ENCODE measurements at regions not wholly inside any gene's neighbourhood (a gene's known extent, or its start where the extent isn't known, plus 50 kb on each side); places are given as distances from the start of the nearest gene placed in this dataset.
"Not testable (repeated sequence)": the region's sequence is repeated elsewhere in the genome, so short reads cannot be mapped to it uniquely, and the experiment has no call there.

GRCh38 chr1:209196140-209196539 is 387.4 kb upstream of the CAMK1G start:
- Histone ChIP-seq H3K4ac (ENCODE audit: low read depth in 1 of 2, low read length in 2 of 2) (no peak overlapping the region), H2BK15ac (ENCODE audit: low read depth, poor library complexity, severe bottlenecking) (no peak overlapping the region), H3K9me3 (ENCODE audit: control insufficient read depth, low read length) (peaks cover 27% of the 10 kb centered on the region), H2BK5ac (ENCODE audit: low read depth, low read length, poor library complexity, severe bottlenecking) (no peak overlapping the region), H2AFZ (ENCODE audit: low read depth, low read length) (no peak overlapping the region), H3K4me2 (ENCODE audit: low read length, poor library complexity, severe bottlenecking) (no peak overlapping the region), H3K79me1 (replicated peaks; ENCODE audit: low read length, poor library complexity, severe bottlenecking) (no peaks in the 10 kb centered on the region), H2BK12ac (ENCODE audit: low read length in 2 of 2) (no peak overlapping the region), H3K4me3 (ENCODE audit: insufficient read depth in 1 of 2, low read depth in 1 of 2, low read length in 2 of 2) (no peak overlapping the region), H2BK120ac (ENCODE audit: low read depth, low read length) (no peak overlapping the region), H4K8ac (ENCODE audit: low read length) (no peak overlapping the region), H3K18ac (ENCODE audit: low read depth in 1 of 2, low read length in 2 of 2) (no peak overlapping the region), H3K23ac (ENCODE audit: low read length in 2 of 2) (no peak overlapping the region), H3K27ac (ENCODE audit: low read length, poor library complexity, severe bottlenecking) (no peak overlapping the region), H2AK5ac (ENCODE audit: low read length, severe bottlenecking) (no peak overlapping the region), H4K91ac (ENCODE audit: low read length) (no peak overlapping the region), H3K14ac (ENCODE audit: low read length in 2 of 2) (no peak overlapping the region), H3K36me3 (ENCODE audit: control insufficient read depth in 1 of 2, insufficient read depth in 2 of 2, low read depth in 1 of 2, low read length in 2 of 2) (no peaks in the 10 kb centered on the region), H3K27me3 (ENCODE audit: control insufficient read depth in 1 of 2, insufficient read depth in 1 of 2, low read length in 2 of 2) (peaks cover 0 to 14% of the 10 kb centered on the region in 2 experiments), H3K4me1 (ENCODE audit: control insufficient read depth, insufficient read depth, low read depth, low read length) (peaks cover 2% of the 10 kb centered on the region), H3K9ac (ENCODE audit: low read length) (no peak overlapping the region)
- DNase-seq: no peak

DNA sequence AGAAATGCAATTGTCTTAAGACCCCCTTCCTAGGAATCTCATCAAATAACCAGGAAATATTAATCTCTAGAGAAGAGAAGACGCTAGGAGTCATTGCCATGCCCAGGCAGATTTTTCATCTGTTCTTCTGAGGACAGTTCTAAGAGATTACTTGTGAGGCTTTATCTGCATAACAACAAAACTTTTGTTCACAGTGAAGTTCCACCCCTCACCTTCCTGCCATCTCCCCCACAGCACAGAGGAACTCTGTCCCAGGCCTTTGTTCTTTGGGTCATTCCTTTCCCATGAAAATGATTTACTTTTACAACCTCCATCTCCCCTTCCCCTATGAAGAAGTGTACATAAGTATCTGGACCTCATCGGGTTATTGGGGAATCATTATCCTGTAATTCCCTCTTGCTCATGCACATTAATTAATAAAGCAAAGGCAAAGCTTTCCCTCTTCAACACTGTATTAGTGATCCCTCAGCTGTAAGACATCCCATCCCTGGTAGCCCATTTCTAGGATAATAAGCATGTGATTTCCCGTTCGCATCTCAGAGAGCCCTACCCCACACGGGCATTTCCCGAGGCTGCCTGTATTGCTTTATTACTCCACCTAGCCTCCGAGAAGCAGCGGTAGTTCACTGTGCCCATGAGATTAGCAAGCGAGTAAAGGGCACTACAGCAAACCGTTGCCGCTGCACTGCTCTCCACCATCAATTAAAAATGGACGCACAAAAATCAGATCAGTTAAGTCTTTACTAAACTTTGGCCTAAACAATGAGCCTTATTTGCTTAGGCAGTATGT is 384.4 kb upstream of the CAMK1G start:
- Histone ChIP-seq H3K23ac (ENCODE audit: low read length in 2 of 2) (no peak overlapping the region), H3K79me1 (replicated peaks; ENCODE audit: low read length, poor library complexity, severe bottlenecking) (no peaks in the 10 kb centered on the region), H3K36me3 (ENCODE audit: control insufficient read depth in 1 of 2, insufficient read depth in 2 of 2, low read depth in 1 of 2, low read length in 2 of 2) (no peaks in the 10 kb centered on the region), H2BK120ac (ENCODE audit: low read depth, low read length) (no peak overlapping the region), H2BK5ac (ENCODE audit: low read depth, low read length, poor library complexity, severe bottlenecking) (no peak overlapping the region), H4K8ac (ENCODE audit: low read length) (no peak overlapping the region), H3K18ac (ENCODE audit: low read depth in 1 of 2, low read length in 2 of 2) (no peak overlapping the region), H3K4me2 (ENCODE audit: low read length, poor library complexity, severe bottlenecking) (no peak overlapping the region), H2BK15ac (ENCODE audit: low read depth, poor library complexity, severe bottlenecking) (no peak overlapping the region), H3K4me1 (ENCODE audit: control insufficient read depth, insufficient read depth, low read depth, low read length) (peaks cover 2% of the 10 kb centered on the region), H2AK5ac (ENCODE audit: low read length, severe bottlenecking) (no peak overlapping the region), H4K91ac (ENCODE audit: low read length) (no peak overlapping the region), H3K27ac (ENCODE audit: low read length, poor library complexity, severe bottlenecking) (no peak overlapping the region), H3K9ac (ENCODE audit: low read length) (no peak overlapping the region), H3K27me3 (ENCODE audit: control insufficient read depth in 1 of 2, insufficient read depth in 1 of 2, low read length in 2 of 2) (peaks cover 0 to 11% of the 10 kb centered on the region in 2 experiments), H3K14ac (ENCODE audit: low read length in 2 of 2) (no peak overlapping the region), H3K4ac (ENCODE audit: low read depth in 1 of 2, low read length in 2 of 2) (no peak overlapping the region), H2AFZ (ENCODE audit: low read depth, low read length) (no peak overlapping the region), H2BK12ac (ENCODE audit: low read length in 2 of 2) (no peak overlapping the region), H3K4me3 (ENCODE audit: insufficient read depth in 1 of 2, low read depth in 1 of 2, low read length in 2 of 2) (no peak overlapping the region), H3K9me3 (ENCODE audit: control insufficient read depth, low read length) (peaks cover 27% of the 10 kb centered on the region)
- WGBS: 63% methylated on average over 12 of the region's 12 CpGs
- DNase-seq: no peak

DNA sequence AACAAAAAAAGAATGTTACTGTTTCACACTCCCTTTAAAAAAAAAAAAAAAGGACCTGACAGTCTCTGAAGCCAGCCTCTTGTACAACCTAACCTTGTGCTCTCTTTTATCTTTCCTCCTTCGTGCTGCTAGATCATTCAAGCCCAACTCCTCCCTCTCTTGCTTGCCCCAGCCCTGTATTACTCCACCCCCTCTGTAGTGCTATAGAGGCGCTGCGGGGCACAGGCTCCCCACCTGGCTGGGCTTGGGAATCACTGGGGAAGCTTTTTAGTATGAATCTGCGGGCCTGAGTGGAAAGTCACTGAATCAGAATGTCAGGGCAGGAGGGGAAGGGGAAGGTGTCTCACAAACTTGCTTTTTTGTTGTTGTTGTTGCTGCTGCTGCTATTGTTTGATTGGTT is 383.7 kb upstream of the CAMK1G start:
- Histone ChIP-seq H2AK5ac (ENCODE audit: low read length, severe bottlenecking) (no peak overlapping the region), H2BK120ac (ENCODE audit: low read depth, low read length) (no peak overlapping the region), H3K36me3 (ENCODE audit: control insufficient read depth in 1 of 2, insufficient read depth in 2 of 2, low read depth in 1 of 2, low read length in 2 of 2) (no peaks in the 10 kb centered on the region), H4K91ac (ENCODE audit: low read length) (no peak overlapping the region), H3K23ac (ENCODE audit: low read length in 2 of 2) (no peak overlapping the region), H4K8ac (ENCODE audit: low read length) (no peak overlapping the region), H2BK15ac (ENCODE audit: low read depth, poor library complexity, severe bottlenecking) (no peak overlapping the region), H3K4ac (ENCODE audit: low read depth in 1 of 2, low read length in 2 of 2) (no peak overlapping the region), H3K18ac (ENCODE audit: low read depth in 1 of 2, low read length in 2 of 2) (no peak overlapping the region), H3K79me1 (replicated peaks; ENCODE audit: low read length, poor library complexity, severe bottlenecking) (no peaks in the 10 kb centered on the region), H3K9me3 (ENCODE audit: control insufficient read depth, low read length) (peaks cover 25% of the 10 kb centered on the region), H2BK12ac (ENCODE audit: low read length in 2 of 2) (no peak overlapping the region), H3K27ac (ENCODE audit: low read length, poor library complexity, severe bottlenecking) (no peak overlapping the region), H2AFZ (ENCODE audit: low read depth, low read length) (no peak overlapping the region), H3K9ac (ENCODE audit: low read length) (no peak overlapping the region), H3K4me3 (ENCODE audit: insufficient read depth in 1 of 2, low read depth in 1 of 2, low read length in 2 of 2) (no peak overlapping the region), H3K4me2 (ENCODE audit: low read length, poor library complexity, severe bottlenecking) (no peak overlapping the region), H3K14ac (ENCODE audit: low read length in 2 of 2) (no peak overlapping the region), H3K27me3 (ENCODE audit: control insufficient read depth in 1 of 2, insufficient read depth in 1 of 2, low read length in 2 of 2) (peaks cover 0 to 11% of the 10 kb centered on the region in 2 experiments), H3K4me1 (ENCODE audit: control insufficient read depth, insufficient read depth, low read depth, low read length) (peaks cover 2% of the 10 kb centered on the region), H2BK5ac (ENCODE audit: low read depth, low read length, poor library complexity, severe bottlenecking) (no peak overlapping the region)
- 21% methylated on average over 4 of the region's 4 CpGs for WGBS
- DNase-seq: no peak

DNA sequence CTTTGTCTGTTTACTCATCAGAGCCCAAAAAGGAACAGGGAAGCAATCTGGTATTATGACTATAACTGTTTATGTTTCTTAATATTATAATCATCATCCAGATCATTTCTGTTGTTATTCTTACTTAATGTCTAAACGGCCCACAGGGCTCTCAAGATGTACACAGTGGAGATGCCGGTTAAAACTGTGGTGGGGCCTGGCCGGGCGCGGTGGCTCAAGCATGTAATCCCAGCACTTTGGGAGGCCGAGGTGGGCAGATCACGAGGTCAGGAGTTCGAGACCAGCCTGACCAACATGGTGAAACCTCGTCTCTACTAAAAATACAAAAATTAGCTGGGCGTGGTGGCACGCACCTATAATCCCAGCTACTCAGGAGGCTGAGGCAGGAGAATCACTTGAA is 381.2 kb upstream of the CAMK1G start:
- H3K27ac ChIP-seq (ENCODE audit: low read length, poor library complexity, severe bottlenecking); H3K4ac ChIP-seq (ENCODE audit: low read depth in 1 of 2, low read length in 2 of 2); H2AFZ ChIP-seq (ENCODE audit: low read depth, low read length); H2BK120ac ChIP-seq (ENCODE audit: low read depth, low read length); H3K23ac ChIP-seq (ENCODE audit: low read length in 2 of 2); H3K79me1 ChIP-seq (replicated peaks; ENCODE audit: low read length, poor library complexity, severe bottlenecking); DNase-seq; H4K91ac ChIP-seq (ENCODE audit: low read length); H3K4me1 ChIP-seq (ENCODE audit: control insufficient read depth, insufficient read depth, low read depth, low read length); H3K36me3 ChIP-seq (ENCODE audit: control insufficient read depth in 1 of 2, insufficient read depth in 2 of 2, low read depth in 1 of 2, low read length in 2 of 2); H3K4me2 ChIP-seq (ENCODE audit: low read length, poor library complexity, severe bottlenecking); H3K4me3 ChIP-seq (ENCODE audit: insufficient read depth in 1 of 2, low read depth in 1 of 2, low read length in 2 of 2); H2BK5ac ChIP-seq (ENCODE audit: low read depth, low read length, poor library complexity, severe bottlenecking); H3K9me3 ChIP-seq (ENCODE audit: control insufficient read depth, low read length); H3K14ac ChIP-seq (ENCODE audit: low read length in 2 of 2); H3K18ac ChIP-seq (ENCODE audit: low read depth in 1 of 2, low read length in 2 of 2); H3K9ac ChIP-seq (ENCODE audit: low read length); H2BK15ac ChIP-seq (ENCODE audit: low read depth, poor library complexity, severe bottlenecking); H2BK12ac ChIP-seq (ENCODE audit: low read length in 2 of 2); H2AK5ac ChIP-seq (ENCODE audit: low read length, severe bottlenecking); H4K8ac ChIP-seq (ENCODE audit: low read length): not testable (repeated sequence)
- peaks cover 0 to 11% of the 10 kb centered on the region in 2 experiments for H3K27me3 ChIP-seq (ENCODE audit: control insufficient read depth in 1 of 2, insufficient read depth in 1 of 2, low read length in 2 of 2)
- WGBS: 86% methylated on average over 8 of the region's 11 CpGs

Measured in mesenchymal stem cell (in vitro differentiated cells and primary cell).